GM21737 (cell line): ENCODE measurements at regions not wholly inside any gene's neighbourhood (a gene's known extent, or its start where the extent isn't known, plus 50 kb on each side); places are given as distances from the start of the nearest gene placed in this dataset.
"Not testable (repeated sequence)": the region's sequence is repeated elsewhere in the genome, so short reads cannot be mapped to it uniquely, and the experiment has no call there.

Experiments used
- ATAC-seq: cut with Tn5 transposase; IDR thresholded peaks from one replicate; pipeline ENCODE4 v1.9.1; 2021; ENCODE audit warnings: mild to moderate bottlenecking, moderate library complexity; ENCODE audit not compliant: unreplicated experiment

GRCh38 chr5:124516567-124516966, 229.9 kb downstream of the ZNF608 start:
- ATAC-seq: no peak

- ATAC-seq: no peak
Observed at GRCh38 chr5:124515497-124516245, 230.8 kb downstream of the ZNF608 start.

GRCh38 chr5:124514956-124515355, 231.5 kb downstream of the ZNF608 start:
- ATAC-seq: no peak

GRCh38 chr5:124512952-124513632, 233.3 kb downstream of the ZNF608 start:
- no peak for ATAC-seq

GRCh38 chr5:124512236-124512635, 234.2 kb downstream of the ZNF608 start:
- ATAC-seq: no peak

- no peak for ATAC-seq
Observed at GRCh38 chr5:124511791-124512190, 234.6 kb downstream of the ZNF608 start.

- no peak for ATAC-seq
Observed at GRCh38 chr5:124507688-124508087, 238.8 kb downstream of the ZNF608 start.

- peak; percentile 80 for ATAC-seq
Observed at GRCh38 chr5:124504081-124504916, 242.1 kb downstream of the ZNF608 start.

- no peak for ATAC-seq
Observed at GRCh38 chr5:124502551-124502950, 243.9 kb downstream of the ZNF608 start.

GRCh38 chr5:124499818-124500217, 246.6 kb downstream of the ZNF608 start:
- not testable (repeated sequence) for ATAC-seq

GRCh38 chr5:124496968-124497367, 249.5 kb downstream of the ZNF608 start:
- not testable (repeated sequence) for ATAC-seq

- no peak for ATAC-seq
Observed at GRCh38 chr5:124494540-124495116, 251.8 kb downstream of the ZNF608 start.

- ATAC-seq: no peak
Observed at GRCh38 chr5:124492444-124493224, 253.8 kb downstream of the ZNF608 start.

GRCh38 chr5:124490315-124490714, 256.1 kb downstream of the ZNF608 start:
- not testable (repeated sequence) for ATAC-seq

GRCh38 chr5:124481419-124481818, 265.0 kb downstream of the ZNF608 start:
- no peak for ATAC-seq

- ATAC-seq: no peak
Observed at GRCh38 chr5:124480964-124481363, 265.5 kb downstream of the ZNF608 start.

- ATAC-seq: no peak
Observed at GRCh38 chr5:124480022-124480421, 266.4 kb downstream of the ZNF608 start.

- ATAC-seq: no peak
Observed at GRCh38 chr5:124478264-124478663, 268.2 kb downstream of the ZNF608 start.

GRCh38 chr5:124477577-124477976, 268.9 kb downstream of the ZNF608 start:
- ATAC-seq: no peak

GRCh38 chr5:124477062-124477461, 269.4 kb downstream of the ZNF608 start:
- ATAC-seq: no peak
